ENCODE measurements at regions not wholly inside any gene's neighbourhood (a gene's known extent, or its start where the extent isn't known, plus 50 kb on each side); places are given as distances from the start of the nearest gene placed in this dataset.

GRCh38 chr5:82522897-82523296 lies 244.7 kb upstream of the RPS23 start:
- TF ChIP-seq POLR2AphosphoS5 (IDR thresholded peaks at IDR 0.05) (no peak), CTCF (IDR thresholded peaks at IDR 0.05) (no peak), POLR2A (IDR thresholded peaks at IDR 0.05) (no peak)

All from upper lobe of left lung (tissue), 4 donors.